ENCODE measurements at regions not wholly inside any gene's neighbourhood (a gene's known extent, or its start where the extent isn't known, plus 50 kb on each side); places are given as distances from the start of the nearest gene placed in this dataset.

DNA sequence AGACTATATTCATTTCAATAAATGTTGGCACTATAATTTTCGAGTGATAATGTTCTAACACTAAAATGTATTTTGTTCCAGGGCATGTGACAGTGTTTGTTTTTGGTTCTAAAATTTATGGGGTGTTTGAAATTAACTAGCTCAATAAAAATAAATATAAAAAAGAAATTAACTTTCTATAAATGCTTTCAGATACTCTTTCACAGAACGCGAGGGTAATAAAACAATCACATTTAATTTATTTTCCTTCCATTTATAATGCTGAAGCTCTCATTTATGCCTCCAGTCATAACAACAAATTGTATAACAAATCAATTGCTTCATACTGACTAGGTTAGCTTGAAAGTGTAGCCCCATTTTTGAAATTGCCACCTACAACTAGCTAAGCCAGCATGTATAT lies 122.4 kb upstream of the GPM6A start (continued):
- no peak for TF ChIP-seq ZNF396 (CRISPR knock-in tag; IDR thresholded peaks at IDR 0.05; ENCODE audit: borderline replicate concordance)
- no peak for TF ChIP-seq CBFB (CRISPR knock-in tag; IDR thresholded peaks at IDR 0.05; ENCODE audit: low read depth)
- no peak for TF ChIP-seq ZNF416 (CRISPR knock-in tag; IDR thresholded peaks at IDR 0.05)
- TF ChIP-seq FOXJ3 (CRISPR knock-in tag; IDR thresholded peaks at IDR 0.05; ENCODE audit: borderline replicate concordance) = no peak
- TF ChIP-seq, protein P1, sequence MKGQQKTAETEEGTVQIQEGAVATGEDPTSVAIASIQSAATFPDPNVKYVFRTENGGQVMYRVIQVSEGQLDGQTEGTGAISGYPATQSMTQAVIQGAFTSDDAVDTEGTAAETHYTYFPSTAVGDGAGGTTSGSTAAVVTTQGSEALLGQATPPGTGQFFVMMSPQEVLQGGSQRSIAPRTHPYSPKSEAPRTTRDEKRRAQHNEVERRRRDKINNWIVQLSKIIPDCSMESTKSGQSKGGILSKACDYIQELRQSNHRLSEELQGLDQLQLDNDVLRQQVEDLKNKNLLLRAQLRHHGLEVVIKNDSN (CRISPR knock-in tag; IDR thresholded peaks at IDR 0.05) = no peak
- TF ChIP-seq, protein P2, sequence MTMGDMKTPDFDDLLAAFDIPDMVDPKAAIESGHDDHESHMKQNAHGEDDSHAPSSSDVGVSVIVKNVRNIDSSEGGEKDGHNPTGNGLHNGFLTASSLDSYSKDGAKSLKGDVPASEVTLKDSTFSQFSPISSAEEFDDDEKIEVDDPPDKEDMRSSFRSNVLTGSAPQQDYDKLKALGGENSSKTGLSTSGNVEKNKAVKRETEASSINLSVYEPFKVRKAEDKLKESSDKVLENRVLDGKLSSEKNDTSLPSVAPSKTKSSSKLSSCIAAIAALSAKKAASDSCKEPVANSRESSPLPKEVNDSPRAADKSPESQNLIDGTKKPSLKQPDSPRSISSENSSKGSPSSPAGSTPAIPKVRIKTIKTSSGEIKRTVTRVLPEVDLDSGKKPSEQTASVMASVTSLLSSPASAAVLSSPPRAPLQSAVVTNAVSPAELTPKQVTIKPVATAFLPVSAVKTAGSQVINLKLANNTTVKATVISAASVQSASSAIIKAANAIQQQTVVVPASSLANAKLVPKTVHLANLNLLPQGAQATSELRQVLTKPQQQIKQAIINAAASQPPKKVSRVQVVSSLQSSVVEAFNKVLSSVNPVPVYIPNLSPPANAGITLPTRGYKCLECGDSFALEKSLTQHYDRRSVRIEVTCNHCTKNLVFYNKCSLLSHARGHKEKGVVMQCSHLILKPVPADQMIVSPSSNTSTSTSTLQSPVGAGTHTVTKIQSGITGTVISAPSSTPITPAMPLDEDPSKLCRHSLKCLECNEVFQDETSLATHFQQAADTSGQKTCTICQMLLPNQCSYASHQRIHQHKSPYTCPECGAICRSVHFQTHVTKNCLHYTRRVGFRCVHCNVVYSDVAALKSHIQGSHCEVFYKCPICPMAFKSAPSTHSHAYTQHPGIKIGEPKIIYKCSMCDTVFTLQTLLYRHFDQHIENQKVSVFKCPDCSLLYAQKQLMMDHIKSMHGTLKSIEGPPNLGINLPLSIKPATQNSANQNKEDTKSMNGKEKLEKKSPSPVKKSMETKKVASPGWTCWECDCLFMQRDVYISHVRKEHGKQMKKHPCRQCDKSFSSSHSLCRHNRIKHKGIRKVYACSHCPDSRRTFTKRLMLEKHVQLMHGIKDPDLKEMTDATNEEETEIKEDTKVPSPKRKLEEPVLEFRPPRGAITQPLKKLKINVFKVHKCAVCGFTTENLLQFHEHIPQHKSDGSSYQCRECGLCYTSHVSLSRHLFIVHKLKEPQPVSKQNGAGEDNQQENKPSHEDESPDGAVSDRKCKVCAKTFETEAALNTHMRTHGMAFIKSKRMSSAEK (CRISPR knock-in tag; IDR thresholded peaks at IDR 0.05; ENCODE audit: borderline replicate concordance) = no peak
- no peak for TF ChIP-seq MYBL2 (CRISPR knock-in tag; IDR thresholded peaks at IDR 0.05)
- TF ChIP-seq, protein P3, sequence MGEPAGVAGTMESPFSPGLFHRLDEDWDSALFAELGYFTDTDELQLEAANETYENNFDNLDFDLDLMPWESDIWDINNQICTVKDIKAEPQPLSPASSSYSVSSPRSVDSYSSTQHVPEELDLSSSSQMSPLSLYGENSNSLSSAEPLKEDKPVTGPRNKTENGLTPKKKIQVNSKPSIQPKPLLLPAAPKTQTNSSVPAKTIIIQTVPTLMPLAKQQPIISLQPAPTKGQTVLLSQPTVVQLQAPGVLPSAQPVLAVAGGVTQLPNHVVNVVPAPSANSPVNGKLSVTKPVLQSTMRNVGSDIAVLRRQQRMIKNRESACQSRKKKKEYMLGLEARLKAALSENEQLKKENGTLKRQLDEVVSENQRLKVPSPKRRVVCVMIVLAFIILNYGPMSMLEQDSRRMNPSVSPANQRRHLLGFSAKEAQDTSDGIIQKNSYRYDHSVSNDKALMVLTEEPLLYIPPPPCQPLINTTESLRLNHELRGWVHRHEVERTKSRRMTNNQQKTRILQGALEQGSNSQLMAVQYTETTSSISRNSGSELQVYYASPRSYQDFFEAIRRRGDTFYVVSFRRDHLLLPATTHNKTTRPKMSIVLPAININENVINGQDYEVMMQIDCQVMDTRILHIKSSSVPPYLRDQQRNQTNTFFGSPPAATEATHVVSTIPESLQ (CRISPR knock-in tag; IDR thresholded peaks at IDR 0.05) = no peak
- TF ChIP-seq ZNF317 (CRISPR knock-in tag; IDR thresholded peaks at IDR 0.05; ENCODE audit: borderline replicate concordance, low read depth) = no peak

DNA sequence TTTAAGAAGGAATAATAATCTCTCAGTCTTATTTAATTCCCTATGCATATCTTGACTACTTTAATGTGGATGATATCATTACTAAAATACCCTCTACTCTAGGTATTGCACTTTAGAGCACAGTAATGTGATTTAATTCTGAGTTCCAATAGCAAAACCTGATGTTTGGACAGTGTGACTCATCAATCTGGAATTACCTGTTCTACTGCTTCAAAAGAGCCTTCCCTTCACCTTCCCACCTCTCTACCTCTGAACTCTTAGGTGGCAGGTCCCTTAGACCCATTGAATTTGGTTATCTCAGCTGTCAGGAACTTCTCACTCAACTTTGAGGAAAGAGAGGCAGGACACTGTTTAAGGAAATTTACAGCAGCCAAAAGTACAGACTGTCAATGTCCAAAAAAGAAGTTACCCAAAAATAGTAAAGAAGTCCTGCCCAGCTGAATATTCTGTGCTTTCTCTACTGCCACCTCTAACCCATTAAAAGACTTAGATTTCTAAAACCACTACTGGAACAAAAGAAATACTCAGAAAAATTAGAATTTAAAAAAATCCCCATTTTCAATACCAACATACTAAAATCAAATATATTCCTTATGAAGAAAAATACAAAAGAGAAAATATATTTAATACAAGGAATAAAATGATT lies 123.1 kb upstream of the GPM6A start:
- TF ChIP-seq ESRRA (CRISPR knock-in tag; IDR thresholded peaks at IDR 0.05; ENCODE audit: borderline replicate concordance) (no peak), SP1 (CRISPR knock-in tag; conservative IDR thresholded peaks at IDR 0.05) (no peak)
- Mint-ChIP-seq H3K9me3 (peaks cover 5% of the 10 kb centered on the region; the same call in 1 of the 2 replicates), H3K4me1 (peaks cover 5% of the 10 kb centered on the region), H3K27ac (no peak overlapping the region), H3K4me3 (no peak overlapping the region), H3K27me3 (ENCODE audit: low read depth) (no peaks in the 10 kb centered on the region), H3K36me3 (no peaks in the 10 kb centered on the region)
- peak; percentile 83 for ATAC-seq
- no peak for DNase-seq (ENCODE audit: low spot score)
- ChIA-PET POLR2A (no interaction called here), CTCF (no interaction called here)

DNA sequence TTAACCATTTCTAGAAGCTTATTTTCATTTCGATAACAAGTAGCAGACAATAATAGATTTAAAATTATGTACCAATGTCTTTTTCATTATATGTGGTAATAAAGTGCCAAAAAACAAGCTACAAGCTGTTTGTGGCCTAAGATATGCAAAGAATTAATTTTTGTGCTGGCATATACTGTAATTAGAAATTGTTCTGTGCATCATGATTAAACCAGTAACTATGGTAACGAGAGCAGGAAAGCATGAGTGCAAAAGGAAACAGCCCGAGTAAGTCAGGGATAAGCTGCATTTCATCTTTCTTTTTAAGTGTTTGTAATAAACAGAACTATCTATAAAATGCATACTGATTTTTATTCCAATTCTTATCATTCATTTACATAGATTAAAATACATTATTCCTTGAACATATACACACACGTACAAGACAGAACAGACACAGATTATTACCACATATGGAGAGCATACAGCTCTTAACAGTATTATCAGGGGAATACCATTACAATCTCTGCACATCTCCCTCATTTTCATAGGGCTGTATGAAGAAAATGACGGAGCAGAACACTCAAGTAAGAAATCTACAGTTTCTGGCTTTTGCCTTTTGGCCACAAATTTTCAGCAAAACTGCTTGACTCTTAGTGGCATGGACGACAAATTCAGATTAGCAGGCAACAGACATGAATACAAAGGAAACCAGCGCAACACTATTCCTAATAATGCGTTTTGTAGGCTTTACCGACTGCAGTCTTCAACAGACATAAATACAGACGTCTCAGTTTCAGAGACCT lies 121.3 kb upstream of the WDR17 start:
- Mint-ChIP-seq H3K27me3 (ENCODE audit: low read depth) (no peaks in the 10 kb centered on the region), H3K4me3 (no peak overlapping the region), H3K36me3 (no peaks in the 10 kb centered on the region), H3K9me3 (no peaks in the 10 kb centered on the region), H3K27ac (no peak overlapping the region), H3K4me1 (peaks cover 13% of the 10 kb centered on the region)
- CTCF ChIA-PET = interaction anchor here (1.9 kb wide), 1 partner anchor 10 kb away, joined by 4 read pairs; no protein-coding TSS in a partner anchor
- DNase-seq (ENCODE audit: low spot score) = no peak
- POLR2A ChIA-PET = no interaction called here
- ATAC-seq = no peak
- TF ChIP-seq HMGA2 (CRISPR knock-in tag; IDR thresholded peaks at IDR 0.05) (no peak), KAT7 (CRISPR knock-in tag; IDR thresholded peaks at IDR 0.05; ENCODE audit: borderline replicate concordance) (no peak), ELF4 (CRISPR knock-in tag; IDR thresholded peaks at IDR 0.05; ENCODE audit: low read depth) (no peak), JUN (CRISPR knock-in tag; IDR thresholded peaks at IDR 0.05) (no peak), MXD4 (CRISPR knock-in tag; IDR thresholded peaks at IDR 0.05; ENCODE audit: borderline replicate concordance) (no peak), ATF1 (CRISPR knock-in tag; IDR thresholded peaks at IDR 0.05) (no peak), ZNF396 (CRISPR knock-in tag; IDR thresholded peaks at IDR 0.05; ENCODE audit: borderline replicate concordance) (no peak), IRF2 (CRISPR knock-in tag; IDR thresholded peaks at IDR 0.05; ENCODE audit: borderline replicate concordance, low read depth) (no peak), ZNF219 (CRISPR knock-in tag; IDR thresholded peaks at IDR 0.05; ENCODE audit: borderline replicate concordance) (no peak)
- TF ChIP-seq, protein P4, sequence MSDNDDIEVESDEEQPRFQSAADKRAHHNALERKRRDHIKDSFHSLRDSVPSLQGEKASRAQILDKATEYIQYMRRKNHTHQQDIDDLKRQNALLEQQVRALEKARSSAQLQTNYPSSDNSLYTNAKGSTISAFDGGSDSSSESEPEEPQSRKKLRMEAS (CRISPR knock-in tag; IDR thresholded peaks at IDR 0.05) = no peak
- TF ChIP-seq, protein P5, sequence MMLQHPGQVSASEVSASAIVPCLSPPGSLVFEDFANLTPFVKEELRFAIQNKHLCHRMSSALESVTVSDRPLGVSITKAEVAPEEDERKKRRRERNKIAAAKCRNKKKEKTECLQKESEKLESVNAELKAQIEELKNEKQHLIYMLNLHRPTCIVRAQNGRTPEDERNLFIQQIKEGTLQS (CRISPR knock-in tag; conservative IDR thresholded peaks at IDR 0.05) = no peak

All from WTC11 (cell line).